Trophoblast cell (in vitro differentiated cells and primary cell): ENCODE measurements at regions not wholly inside any gene's neighbourhood (a gene's known extent, or its start where the extent isn't known, plus 50 kb on each side); places are given as distances from the start of the nearest gene placed in this dataset.

Source experiments
- DNase-seq, 2 donors: peaks; one replicate each; pipeline ENCODE4 v3.0.0-alpha.2; 2016
- H2AFZ ChIP-seq: 2 replicates; pipeline ENCODE4 v1.6.1; 2013; ENCODE audit warnings: low read length, moderate library complexity, mild to moderate bottlenecking; ENCODE audit not compliant: insufficient read depth, poor library complexity
- H2AK5ac ChIP-seq: 2 replicates; pipeline ENCODE4 v1.6.1; 2013; ENCODE audit warnings: mild to moderate bottlenecking, low read length
- H2BK120ac ChIP-seq: 2 replicates; pipeline ENCODE4 v1.6.1; 2013; ENCODE audit warnings: low read length, mild to moderate bottlenecking, moderate library complexity; ENCODE audit not compliant: insufficient read depth, poor library complexity
- H2BK12ac ChIP-seq: 2 replicates; pipeline ENCODE4 v1.6.1; 2013; ENCODE audit warnings: mild to moderate bottlenecking, low read length, moderate library complexity
- H2BK5ac ChIP-seq: 2 replicates; pipeline ENCODE4 v1.6.1; 2013; ENCODE audit warnings: low read length, low read depth, moderate library complexity, mild to moderate bottlenecking; ENCODE audit not compliant: poor library complexity
- H3K14ac ChIP-seq: 2 replicates; pipeline ENCODE4 v1.6.1; 2013; ENCODE audit warnings: mild to moderate bottlenecking, low read length
- H3K18ac ChIP-seq: 2 replicates; pipeline ENCODE4 v1.6.1; 2013; ENCODE audit warnings: mild to moderate bottlenecking, low read length
- H3K23ac ChIP-seq: 2 replicates; pipeline ENCODE4 v1.6.1; 2013; ENCODE audit warnings: low read length
- H3K27ac ChIP-seq: 2 replicates; pipeline ENCODE4 v1.5.1; 2013; ENCODE audit warnings: low read depth, mild to moderate bottlenecking, inconsistent platforms, low read length, moderate library complexity
- H3K27me3 ChIP-seq: 2 replicates; pipeline ENCODE4 v1.6.1; 2013; ENCODE audit warnings: inconsistent platforms, mild to moderate bottlenecking, low read length, moderate library complexity; ENCODE audit not compliant: insufficient read depth
- H3K36me3 ChIP-seq, 2 experiments: 1 replicate in 1 of 2; 2 replicates in 1 of 2; pipeline ENCODE4 v1.6.1; 2013; ENCODE audit warnings: low read length in 2 of 2, mild to moderate bottlenecking in 2 of 2, moderate library complexity in 1 of 2; ENCODE audit not compliant: insufficient read depth in 2 of 2, control insufficient read depth in 1 of 2
- H3K4ac ChIP-seq: 2 replicates; pipeline ENCODE4 v1.6.1; 2013; ENCODE audit warnings: low read depth, mild to moderate bottlenecking, low read length, moderate library complexity
- H3K4me1 ChIP-seq, 2 experiments: 1 replicate in 1 of 2; 2 replicates in 1 of 2; pipeline ENCODE4 v1.6.1; 2013; ENCODE audit warnings: low read length in 2 of 2, mild to moderate bottlenecking in 2 of 2, moderate library complexity in 1 of 2; ENCODE audit not compliant: insufficient read depth in 2 of 2, control insufficient read depth in 1 of 2
- H3K4me2 ChIP-seq: 2 replicates; pipeline ENCODE4 v1.6.1; 2013; ENCODE audit warnings: inconsistent platforms, mild to moderate bottlenecking, low read length, moderate library complexity
- H3K4me3 ChIP-seq: 2 replicates; pipeline ENCODE4 v1.5.1; 2013; ENCODE audit warnings: mild to moderate bottlenecking, low read depth, low read length, inconsistent platforms
- H3K79me1 ChIP-seq: one replicate; pipeline ENCODE4 v1.6.1; 2013; ENCODE audit warnings: low read length
- H3K79me2 ChIP-seq: 2 replicates; pipeline ENCODE4 v1.6.1; 2013; ENCODE audit warnings: low read length, mild to moderate bottlenecking; ENCODE audit not compliant: control insufficient read depth, insufficient read depth, poor library complexity
- H3K9ac ChIP-seq: 2 replicates; pipeline ENCODE4 v1.6.1; 2013; ENCODE audit warnings: mild to moderate bottlenecking, low read length
- H3K9me3 ChIP-seq: 2 replicates; pipeline ENCODE4 v1.6.1; 2013; ENCODE audit warnings: low read depth, mild to moderate bottlenecking, control low read depth, inconsistent platforms, low read length; ENCODE audit not compliant: insufficient read depth
- H4K12ac ChIP-seq: 2 replicates; pipeline ENCODE4 v1.6.1; 2013; ENCODE audit warnings: low read depth, mild to moderate bottlenecking, low read length, moderate library complexity
- H4K8ac ChIP-seq: 2 replicates; pipeline ENCODE4 v1.6.1; 2013; ENCODE audit warnings: low read depth, mild to moderate bottlenecking, low read length, moderate library complexity
- H4K91ac ChIP-seq: one replicate; pipeline ENCODE4 v1.6.1; 2013; ENCODE audit warnings: low read depth, mild to moderate bottlenecking, low read length, moderate library complexity
- WGBS: extraction: QIAGEN DNeasy Blood & Tissue Kit; methylation state at CpG from one replicate; pipeline ENCODE4 v1.1.7; 2013; ENCODE audit warnings: missing lambda C conversion rate; ENCODE audit not compliant: insufficient read length, insufficient coverage; ENCODE audit errors: extremely low coverage; 5-methylcytosine and 5-hydroxymethylcytosine counted together

GRCh38 chr11:36825251-36825650 is 227.2 kb upstream of the RAG2 start:
- Histone ChIP-seq H3K79me2 (no peaks in the 10 kb centered on the region), H2AFZ (no peak overlapping the region), H3K18ac (no peak overlapping the region), H3K27me3 (no peaks in the 10 kb centered on the region), H4K91ac (no peak overlapping the region), H3K4ac (no peak overlapping the region), H2BK5ac (no peak overlapping the region), H3K4me1 (no peaks in the 10 kb centered on the region), H3K9ac (no peak overlapping the region), H3K14ac (no peak overlapping the region), H3K36me3 (no peaks in the 10 kb centered on the region), H2AK5ac (no peak overlapping the region), H3K23ac (no peak overlapping the region), H3K4me3 (no peak overlapping the region), H3K4me2 (no peak overlapping the region), H2BK12ac (no peak overlapping the region), H3K27ac (no peak overlapping the region), H2BK120ac (no peak overlapping the region), H4K8ac (no peak overlapping the region), H4K12ac (no peak overlapping the region), H3K79me1 (no peaks in the 10 kb centered on the region), H3K9me3 (no peaks in the 10 kb centered on the region)
- no peak for DNase-seq
- WGBS: no CpG with 5 or more reads among the region's 10 CpGs

GRCh38 chr11:36824349-36824748 is 226.3 kb upstream of the RAG2 start:
- no CpG with 5 or more reads among the region's 1 CpG for WGBS
- H3K27ac ChIP-seq: no peak overlapping the region

GRCh38 chr11:36822829-36823228 is 224.8 kb upstream of the RAG2 start:
- H3K4me2 ChIP-seq: no peak overlapping the region
- no peaks in the 10 kb centered on the region for H3K79me2 ChIP-seq
- H2AK5ac ChIP-seq: no peak overlapping the region
- no peak overlapping the region for H2AFZ ChIP-seq
- H3K4me3 ChIP-seq: no peak overlapping the region
- H3K79me1 ChIP-seq: no peaks in the 10 kb centered on the region
- no peaks in the 10 kb centered on the region for H3K4me1 ChIP-seq
- H2BK12ac ChIP-seq: no peak overlapping the region
- no peak overlapping the region for H3K18ac ChIP-seq
- no peaks in the 10 kb centered on the region for H3K27me3 ChIP-seq
- DNase-seq: no peak
- no peaks in the 10 kb centered on the region for H3K36me3 ChIP-seq
- no peak overlapping the region for H3K23ac ChIP-seq
- no peak overlapping the region for H3K9ac ChIP-seq
- no peaks in the 10 kb centered on the region for H3K9me3 ChIP-seq
- H4K91ac ChIP-seq: no peak overlapping the region
- H2BK5ac ChIP-seq: no peak overlapping the region
- H3K14ac ChIP-seq: no peak overlapping the region
- no peak overlapping the region for H4K12ac ChIP-seq
- H3K4ac ChIP-seq: no peak overlapping the region
- WGBS: no CpG with 5 or more reads among the region's 1 CpG
- no peak overlapping the region for H3K27ac ChIP-seq
- no peak overlapping the region for H4K8ac ChIP-seq
- H2BK120ac ChIP-seq: no peak overlapping the region

More at GRCh38 chr11:36824349-36824748, 226.3 kb upstream of the RAG2 start:
- DNase-seq: no peak
- Histone ChIP-seq H3K4me3 (no peak overlapping the region), H2AK5ac (no peak overlapping the region), H3K27me3 (no peaks in the 10 kb centered on the region), H4K91ac (no peak overlapping the region), H3K79me2 (no peaks in the 10 kb centered on the region), H4K8ac (no peak overlapping the region), H3K36me3 (no peaks in the 10 kb centered on the region), H3K4ac (no peak overlapping the region), H2BK120ac (no peak overlapping the region), H2BK12ac (no peak overlapping the region), H3K14ac (no peak overlapping the region), H3K9ac (no peak overlapping the region), H4K12ac (no peak overlapping the region), H2BK5ac (no peak overlapping the region), H3K4me2 (no peak overlapping the region), H3K18ac (no peak overlapping the region), H3K23ac (no peak overlapping the region), H3K79me1 (no peaks in the 10 kb centered on the region), H2AFZ (no peak overlapping the region), H3K4me1 (no peaks in the 10 kb centered on the region), H3K9me3 (no peaks in the 10 kb centered on the region)

DNA sequence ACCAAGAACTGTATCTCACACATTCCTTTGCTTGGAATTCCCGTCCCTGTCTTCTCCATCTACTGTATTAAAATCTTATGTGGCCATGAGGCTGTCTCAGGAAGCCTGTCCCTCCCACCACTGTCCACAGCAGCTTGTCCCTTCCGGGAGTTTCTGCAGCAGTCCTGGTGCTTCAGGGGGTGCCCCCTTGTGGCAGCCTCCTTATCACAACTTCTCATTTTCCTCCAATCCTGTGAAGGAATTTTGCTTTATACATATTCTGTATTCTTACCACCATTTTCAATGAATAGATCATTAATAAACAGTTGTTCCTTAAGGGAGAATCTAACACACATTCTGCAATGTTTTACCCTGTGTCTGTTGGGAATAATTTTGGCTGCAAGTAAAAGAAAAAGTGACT is 220.4 kb upstream of the RAG2 start:
- Histone ChIP-seq H3K9me3 (no peaks in the 10 kb centered on the region), H3K27me3 (no peaks in the 10 kb centered on the region), H2AFZ (no peak overlapping the region), H3K4me3 (no peak overlapping the region), H3K79me2 (no peaks in the 10 kb centered on the region), H4K91ac (no peak overlapping the region), H4K12ac (no peak overlapping the region), H3K23ac (no peak overlapping the region), H2BK5ac (no peak overlapping the region), H3K4ac (no peak overlapping the region), H3K14ac (no peak overlapping the region), H3K79me1 (no peaks in the 10 kb centered on the region), H2AK5ac (no peak overlapping the region), H3K9ac (no peak overlapping the region), H3K27ac (no peak overlapping the region), H3K18ac (no peak overlapping the region), H2BK120ac (no peak overlapping the region), H3K4me1 (no peaks in the 10 kb centered on the region), H2BK12ac (peak overlapping the region; percentile 40), H3K36me3 (no peaks in the 10 kb centered on the region), H4K8ac (no peak overlapping the region), H3K4me2 (no peak overlapping the region)
- WGBS: no CpG with 5 or more reads among the region's 2 CpGs
- no peak for DNase-seq
